Brain microvascular endothelial cell (primary cell): ENCODE measurements at regions not wholly inside any gene's neighbourhood (a gene's known extent, or its start where the extent isn't known, plus 50 kb on each side); places are given as distances from the start of the nearest gene placed in this dataset.

Source experiments
- DNase-seq: peaks from one replicate; pipeline ENCODE4 v3.0.0-alpha.2; 2020
- H3K27ac ChIP-seq: fragments of 250-450 bp; sonication (Bioruptor Pico); 2 replicates; pipeline ENCODE4 v1.5.1; 2020; ENCODE audit warnings: mild to moderate bottlenecking, moderate library complexity
- H3K27me3 ChIP-seq: fragments of 250-450 bp; sonication (Bioruptor Pico); replicated peaks from 2 replicates; pipeline ENCODE4 v1.5.1; 2020; ENCODE audit warnings: mild to moderate bottlenecking
- H3K36me3 ChIP-seq: fragments of 250-450 bp; sonication (Bioruptor Pico); replicated peaks from 2 replicates; pipeline ENCODE4 v1.5.1; 2020; ENCODE audit warnings: mild to moderate bottlenecking
- H3K4me3 ChIP-seq: 2 replicates; pipeline ENCODE4 v1.5.1; 2011; ENCODE audit warnings: low read depth, mild to moderate bottlenecking, control low read depth, low read length, moderate library complexity
- in situ Hi-C: cut with HindIII; loops from 2 replicates; pipeline ENCODE4 v1.10.0; 2017; ENCODE audit warnings: low sequenced_read_pairs, low pct_ligation_motif_present
- TF ChIP-seq, protein P1 (sequence below): IDR thresholded peaks from 2 replicates; pipeline ENCODE4 v1.5.1; 2011; ENCODE audit warnings: low read depth, mild to moderate bottlenecking, moderate library complexity, low read length, control low read depth, inconsistent platforms; ENCODE audit errors: missing control alignments

DNA sequence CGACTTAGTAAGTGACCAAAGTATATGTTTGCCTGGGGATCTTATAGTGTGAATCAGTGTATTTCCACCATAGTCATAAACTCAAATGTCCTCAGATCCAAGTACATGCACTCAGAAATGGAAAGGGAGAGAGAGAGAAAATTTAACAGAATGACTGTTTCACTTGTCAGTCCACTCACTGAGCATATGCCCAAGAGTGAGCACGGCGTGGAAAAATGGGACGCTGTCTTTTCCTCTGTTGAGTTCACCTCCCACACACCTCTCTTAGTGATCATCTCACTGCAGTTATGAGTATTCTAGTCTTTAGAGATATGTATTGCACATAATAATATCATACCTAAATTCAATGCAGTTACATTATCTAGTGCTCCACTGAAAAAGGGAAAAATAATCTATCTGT lies 156.8 kb upstream of the PRMT6 start:
- no peak overlapping the region for H3K27ac ChIP-seq
- in situ Hi-C loops: no loop called here
- no peak for DNase-seq
- no peaks in the 10 kb centered on the region for H3K36me3 ChIP-seq
- H3K27me3 ChIP-seq: no peaks in the 10 kb centered on the region
- TF ChIP-seq, protein P1, sequence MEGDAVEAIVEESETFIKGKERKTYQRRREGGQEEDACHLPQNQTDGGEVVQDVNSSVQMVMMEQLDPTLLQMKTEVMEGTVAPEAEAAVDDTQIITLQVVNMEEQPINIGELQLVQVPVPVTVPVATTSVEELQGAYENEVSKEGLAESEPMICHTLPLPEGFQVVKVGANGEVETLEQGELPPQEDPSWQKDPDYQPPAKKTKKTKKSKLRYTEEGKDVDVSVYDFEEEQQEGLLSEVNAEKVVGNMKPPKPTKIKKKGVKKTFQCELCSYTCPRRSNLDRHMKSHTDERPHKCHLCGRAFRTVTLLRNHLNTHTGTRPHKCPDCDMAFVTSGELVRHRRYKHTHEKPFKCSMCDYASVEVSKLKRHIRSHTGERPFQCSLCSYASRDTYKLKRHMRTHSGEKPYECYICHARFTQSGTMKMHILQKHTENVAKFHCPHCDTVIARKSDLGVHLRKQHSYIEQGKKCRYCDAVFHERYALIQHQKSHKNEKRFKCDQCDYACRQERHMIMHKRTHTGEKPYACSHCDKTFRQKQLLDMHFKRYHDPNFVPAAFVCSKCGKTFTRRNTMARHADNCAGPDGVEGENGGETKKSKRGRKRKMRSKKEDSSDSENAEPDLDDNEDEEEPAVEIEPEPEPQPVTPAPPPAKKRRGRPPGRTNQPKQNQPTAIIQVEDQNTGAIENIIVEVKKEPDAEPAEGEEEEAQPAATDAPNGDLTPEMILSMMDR: no peak
- H3K4me3 ChIP-seq: no peak overlapping the region

DNA sequence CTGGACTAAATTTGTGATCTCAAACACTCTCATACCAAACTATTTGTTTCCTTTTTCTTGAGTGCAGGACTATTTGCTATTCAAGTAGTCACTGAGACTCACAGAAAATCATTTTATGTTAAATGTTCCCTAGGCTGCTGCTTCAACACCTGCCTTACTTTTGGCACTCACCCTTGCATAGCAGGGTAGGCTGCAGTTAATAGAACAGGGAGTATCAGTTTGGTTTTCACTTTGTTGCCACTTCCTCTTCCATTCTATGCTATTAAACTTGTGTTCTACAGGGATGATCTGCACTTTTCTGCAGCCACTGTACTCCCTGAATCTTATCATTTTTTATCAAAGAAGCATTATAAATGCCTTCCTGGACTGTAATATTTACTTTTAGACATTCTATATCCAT lies 148.7 kb upstream of the PRMT6 start:
- Histone ChIP-seq H3K27ac (no peak overlapping the region), H3K27me3 (no peaks in the 10 kb centered on the region), H3K4me3 (no peak overlapping the region), H3K36me3 (no peaks in the 10 kb centered on the region)
- in situ Hi-C loops: no loop called here
- DNase-seq: no peak
- TF ChIP-seq, protein P1: no peak

DNA sequence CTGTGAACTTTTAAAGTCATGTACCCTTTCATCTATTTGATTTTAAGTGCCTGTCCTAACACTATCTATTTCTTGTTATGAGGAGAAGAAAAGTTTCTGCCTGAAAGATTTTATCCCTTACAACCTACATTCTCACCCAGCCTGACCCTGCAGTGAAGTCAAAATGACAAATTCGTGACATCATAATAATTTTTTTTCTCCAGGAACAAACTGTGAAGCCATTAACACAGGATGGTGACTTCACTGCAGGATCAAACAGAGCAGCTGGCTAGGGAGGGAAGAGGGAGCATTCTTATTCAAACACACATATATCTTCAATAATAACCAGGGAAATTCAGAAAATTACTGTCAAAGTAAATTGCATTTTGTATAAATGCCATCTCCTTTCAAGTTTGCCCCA lies 147.8 kb upstream of the PRMT6 start:
- in situ Hi-C loops: no loop called here
- DNase-seq: no peak
- Histone ChIP-seq H3K36me3 (no peaks in the 10 kb centered on the region), H3K27ac (no peak overlapping the region), H3K4me3 (no peak overlapping the region), H3K27me3 (no peaks in the 10 kb centered on the region)
- TF ChIP-seq, protein P1: no peak

DNA sequence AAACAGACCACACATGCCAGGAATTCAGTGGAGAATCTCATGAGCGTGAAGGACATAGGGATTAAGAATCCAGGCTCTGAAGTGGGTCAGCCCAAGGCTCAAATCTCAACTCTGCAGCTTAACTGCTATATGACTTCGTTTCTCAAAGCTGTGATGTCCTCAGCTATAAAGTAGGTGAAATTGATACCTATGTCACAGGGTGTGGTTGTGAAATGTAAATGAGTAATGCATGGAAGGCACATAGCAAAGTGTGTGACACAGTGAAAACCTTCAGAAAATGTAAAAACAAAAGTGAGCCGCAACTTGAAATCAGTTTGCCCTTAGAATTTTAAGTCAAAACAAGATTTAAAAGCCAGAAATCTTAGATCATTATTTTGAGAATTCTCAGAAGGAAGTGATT lies 145.7 kb upstream of the PRMT6 start:
- Histone ChIP-seq H3K27me3 (no peaks in the 10 kb centered on the region), H3K36me3 (no peaks in the 10 kb centered on the region), H3K4me3 (no peak overlapping the region), H3K27ac (no peak overlapping the region)
- TF ChIP-seq, protein P1: no peak
- DNase-seq: no peak
- in situ Hi-C loops: no loop called here

DNA sequence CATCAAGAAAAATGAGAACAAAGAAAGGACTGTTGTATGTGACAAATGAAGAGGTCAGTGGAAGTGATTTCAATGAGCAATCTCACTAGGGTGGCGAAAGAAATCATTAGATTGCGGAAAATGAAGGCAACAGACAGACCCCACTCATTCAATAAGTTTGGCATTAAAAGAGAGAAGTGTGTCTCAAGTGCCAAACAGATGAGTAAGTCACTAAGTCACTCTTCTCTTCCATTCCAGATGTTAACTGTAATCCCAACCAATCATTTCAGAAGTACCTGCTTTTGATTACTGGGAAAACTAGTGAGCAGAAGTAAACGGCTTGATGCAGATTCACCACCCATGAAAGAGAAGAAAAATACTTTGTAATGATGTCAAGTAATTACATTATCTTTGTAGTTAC lies 144.3 kb upstream of the PRMT6 start:
- no peaks in the 10 kb centered on the region for H3K27me3 ChIP-seq
- in situ Hi-C loops: no loop called here
- H3K36me3 ChIP-seq: no peaks in the 10 kb centered on the region
- TF ChIP-seq, protein P1: no peak
- H3K4me3 ChIP-seq: no peak overlapping the region
- no peak for DNase-seq
- no peak overlapping the region for H3K27ac ChIP-seq

DNA sequence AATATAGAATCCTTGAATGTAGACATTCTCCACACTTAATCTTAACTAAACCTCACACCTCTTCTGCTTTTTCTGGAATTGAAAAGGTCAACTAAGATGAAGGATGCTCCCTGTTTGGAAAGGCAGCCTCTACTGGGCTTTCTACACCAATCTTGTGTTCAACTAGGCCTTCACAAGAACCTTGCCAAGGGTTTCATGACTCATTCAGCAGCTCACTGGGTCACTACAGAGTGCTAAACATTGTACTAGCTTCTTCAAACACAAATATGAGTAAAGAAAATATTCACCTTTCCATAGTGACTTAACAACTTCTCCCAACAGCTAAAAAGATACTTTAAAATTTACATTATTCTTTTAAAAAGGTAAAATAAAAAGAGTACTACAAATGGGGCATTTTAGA lies 135.3 kb upstream of the PRMT6 start:
- no peak overlapping the region for H3K4me3 ChIP-seq
- in situ Hi-C loops: no loop called here
- H3K36me3 ChIP-seq: no peaks in the 10 kb centered on the region
- TF ChIP-seq, protein P1: no peak
- no peaks in the 10 kb centered on the region for H3K27me3 ChIP-seq
- no peak overlapping the region for H3K27ac ChIP-seq
- no peak for DNase-seq
